ENCODE measurements at regions not wholly inside any gene's neighbourhood (a gene's known extent, or its start where the extent isn't known, plus 50 kb on each side); places are given as distances from the start of the nearest gene placed in this dataset.

DNA sequence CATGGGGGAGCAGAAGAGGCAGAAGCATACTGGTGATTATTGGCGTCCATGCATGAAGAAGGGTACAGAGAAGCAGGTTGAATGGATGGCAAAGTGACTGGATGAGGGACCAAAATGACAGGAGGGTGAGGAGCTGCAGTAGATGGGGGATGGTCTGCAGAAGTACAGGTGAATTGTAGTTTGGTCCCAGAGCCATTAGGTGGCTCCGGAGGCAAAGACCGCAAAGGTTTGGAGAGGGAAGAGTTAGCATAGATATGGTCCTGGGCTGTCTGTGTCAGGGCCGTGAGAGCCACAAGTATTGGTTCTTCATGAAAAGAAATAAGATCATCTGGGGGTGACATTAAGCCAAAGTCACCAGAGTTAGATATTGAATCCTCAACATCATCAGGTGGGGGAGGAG is 59.0 kb upstream of the ZNF726 start:
- no peak for DNase-seq (ENCODE audit: low spot score)
- TF ChIP-seq, protein P1, sequence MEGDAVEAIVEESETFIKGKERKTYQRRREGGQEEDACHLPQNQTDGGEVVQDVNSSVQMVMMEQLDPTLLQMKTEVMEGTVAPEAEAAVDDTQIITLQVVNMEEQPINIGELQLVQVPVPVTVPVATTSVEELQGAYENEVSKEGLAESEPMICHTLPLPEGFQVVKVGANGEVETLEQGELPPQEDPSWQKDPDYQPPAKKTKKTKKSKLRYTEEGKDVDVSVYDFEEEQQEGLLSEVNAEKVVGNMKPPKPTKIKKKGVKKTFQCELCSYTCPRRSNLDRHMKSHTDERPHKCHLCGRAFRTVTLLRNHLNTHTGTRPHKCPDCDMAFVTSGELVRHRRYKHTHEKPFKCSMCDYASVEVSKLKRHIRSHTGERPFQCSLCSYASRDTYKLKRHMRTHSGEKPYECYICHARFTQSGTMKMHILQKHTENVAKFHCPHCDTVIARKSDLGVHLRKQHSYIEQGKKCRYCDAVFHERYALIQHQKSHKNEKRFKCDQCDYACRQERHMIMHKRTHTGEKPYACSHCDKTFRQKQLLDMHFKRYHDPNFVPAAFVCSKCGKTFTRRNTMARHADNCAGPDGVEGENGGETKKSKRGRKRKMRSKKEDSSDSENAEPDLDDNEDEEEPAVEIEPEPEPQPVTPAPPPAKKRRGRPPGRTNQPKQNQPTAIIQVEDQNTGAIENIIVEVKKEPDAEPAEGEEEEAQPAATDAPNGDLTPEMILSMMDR (IDR thresholded peaks at IDR 0.05; ENCODE audit: extremely low read depth, missing control alignments), result no peak

DNA sequence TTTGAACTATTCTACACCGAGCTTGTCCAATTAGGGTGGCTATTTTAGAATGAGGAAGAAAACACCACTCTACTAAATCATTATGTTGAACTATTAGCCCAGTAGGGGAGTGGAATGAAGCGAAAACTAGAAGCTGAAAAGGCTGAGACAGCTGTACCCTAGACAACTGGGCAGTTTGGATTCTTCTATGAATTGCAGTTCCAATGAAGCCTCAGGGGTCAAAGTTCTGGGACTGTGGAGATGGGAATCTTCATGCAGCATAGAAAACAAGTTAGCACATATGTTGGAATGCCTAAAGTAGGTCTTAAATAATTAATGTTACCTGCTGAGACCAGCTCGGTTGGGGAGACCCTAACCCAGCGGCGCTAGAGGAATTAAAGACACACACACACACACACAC is 62.7 kb upstream of the ZNF726 start:
- DNase-seq (ENCODE audit: low spot score), result no peak
- TF ChIP-seq, protein P1 (IDR thresholded peaks at IDR 0.05; ENCODE audit: extremely low read depth, missing control alignments), result no peak

DNA sequence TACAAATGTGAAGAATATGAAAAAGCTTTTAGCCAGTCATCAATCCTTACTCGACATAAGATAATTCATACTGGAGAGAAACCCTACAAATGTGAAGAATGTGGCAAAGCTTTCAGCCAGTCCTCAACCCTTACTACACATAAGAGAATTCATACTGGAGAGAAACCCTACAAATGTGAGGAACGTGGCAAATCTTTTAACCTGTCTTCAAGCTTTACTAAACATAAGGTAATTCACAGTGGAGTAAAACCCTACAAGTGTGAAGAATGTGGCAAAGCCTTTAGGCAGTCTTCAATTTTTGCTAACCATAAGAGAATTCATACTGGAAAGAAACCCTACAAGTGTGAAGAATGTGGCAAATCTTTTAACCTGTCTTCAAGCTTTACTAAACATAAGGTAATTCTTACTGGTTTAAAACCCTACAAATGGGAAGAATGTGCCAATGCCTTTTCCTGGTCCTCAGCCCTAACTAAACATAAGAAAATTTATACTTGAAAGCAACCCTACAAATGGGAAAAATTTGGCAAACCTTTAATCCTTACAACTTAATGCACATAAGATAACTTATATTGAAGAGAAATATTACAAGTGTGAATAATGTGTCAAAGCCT is 74.1 kb upstream of the ZNF681 start:
- no peak for DNase-seq (ENCODE audit: low spot score)
- TF ChIP-seq, protein P1 (IDR thresholded peaks at IDR 0.05; ENCODE audit: extremely low read depth, missing control alignments), result no peak

GRCh38 chr19:23823952-23824389 is 65.3 kb upstream of the ZNF681 start:
- DNase-seq (ENCODE audit: low spot score), result no peak
- TF ChIP-seq, protein P1 (IDR thresholded peaks at IDR 0.05; ENCODE audit: extremely low read depth, missing control alignments), result peak; percentile 11

- TF ChIP-seq, protein P1 (IDR thresholded peaks at IDR 0.05; ENCODE audit: extremely low read depth, missing control alignments), result no peak
- DNase-seq (ENCODE audit: low spot score), result no peak
These were observed 64.0 kb upstream of the ZNF681 start for GRCh38 chr19:23822735-23823134.

DNA sequence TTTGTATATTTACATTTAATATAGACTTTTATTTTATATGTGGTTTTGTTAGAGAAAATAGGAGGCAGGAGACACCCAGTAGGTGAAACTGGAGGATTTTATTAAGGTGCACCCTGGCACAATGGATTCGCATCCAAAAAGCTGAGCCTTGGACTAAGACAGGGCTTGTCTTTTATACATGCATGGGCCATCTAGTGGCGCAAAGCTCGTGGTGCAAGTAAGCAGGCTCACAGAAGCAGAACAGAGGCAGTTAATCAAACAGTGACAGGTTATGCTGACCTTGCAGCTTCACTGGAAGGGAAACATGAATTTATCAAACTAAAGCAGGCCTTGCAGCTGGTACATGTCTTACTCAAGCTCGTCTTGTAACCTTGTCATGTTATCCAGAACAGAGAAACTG is 58.8 kb upstream of the ZNF681 start:
- DNase-seq (ENCODE audit: low spot score), result peak; percentile 24
- TF ChIP-seq, protein P1 (IDR thresholded peaks at IDR 0.05; ENCODE audit: extremely low read depth, missing control alignments), result peak; percentile 36

GRCh38 chr19:23810496-23810895 is 51.8 kb upstream of the ZNF681 start:
- no peak for DNase-seq (ENCODE audit: low spot score)
- TF ChIP-seq, protein P1 (IDR thresholded peaks at IDR 0.05; ENCODE audit: extremely low read depth, missing control alignments), result no peak

Measured in GM20000 (cell line).